ENCODE measurements at regions not wholly inside any gene's neighbourhood (a gene's known extent, or its start where the extent isn't known, plus 50 kb on each side); places are given as distances from the start of the nearest gene placed in this dataset.

GRCh38 chr13:33891196-33891742, 73.3 kb downstream of the RFC3 start:
- no peak for DNase-seq

- DNase-seq, result no peak
Observed at GRCh38 chr13:33893559-33893958, 75.6 kb downstream of the RFC3 start.

GRCh38 chr13:33904431-33904830, 86.5 kb downstream of the RFC3 start:
- no peak for DNase-seq

- DNase-seq, result no peak
Observed at GRCh38 chr13:33908116-33908515, 90.2 kb downstream of the RFC3 start.

- no peak for DNase-seq
Observed at GRCh38 chr13:33910255-33910654, 92.3 kb downstream of the RFC3 start.

GRCh38 chr13:33911521-33911920, 93.6 kb downstream of the RFC3 start:
- no peak for DNase-seq

GRCh38 chr13:33913829-33914228, 95.9 kb downstream of the RFC3 start:
- no peak for DNase-seq

- no peak for DNase-seq
Observed at GRCh38 chr13:33917190-33917589, 99.2 kb downstream of the RFC3 start.

GRCh38 chr13:33918199-33918932, 100.4 kb downstream of the RFC3 start:
- DNase-seq, result peak in 1 of 2 donors; percentile 19

GRCh38 chr13:33919120-33919519, 101.2 kb downstream of the RFC3 start:
- DNase-seq, result no peak

- no peak for DNase-seq
Observed at GRCh38 chr13:33925563-33925962, 107.6 kb downstream of the RFC3 start.

- DNase-seq, result no peak
Observed at GRCh38 chr13:33927315-33927714, 109.4 kb downstream of the RFC3 start.

GRCh38 chr13:33931397-33932311, 113.7 kb downstream of the RFC3 start:
- no peak for DNase-seq

- DNase-seq, result no peak
Observed at GRCh38 chr13:33932769-33933406, 114.9 kb downstream of the RFC3 start.

- DNase-seq, result no peak
Observed at GRCh38 chr13:33933810-33934209, 115.9 kb downstream of the RFC3 start.

GRCh38 chr13:33934343-33934742, 116.4 kb downstream of the RFC3 start:
- DNase-seq, result no peak

GRCh38 chr13:33934951-33935371, 117.0 kb downstream of the RFC3 start:
- DNase-seq, result no peak

- no peak for DNase-seq
Observed at GRCh38 chr13:33935969-33936368, 118.0 kb downstream of the RFC3 start.

- no peak for DNase-seq
Observed at GRCh38 chr13:33937373-33938098, 119.6 kb downstream of the RFC3 start.

- DNase-seq, result no peak
Observed at GRCh38 chr13:33940256-33940655, 122.3 kb downstream of the RFC3 start.

- DNase-seq, result no peak
Observed at GRCh38 chr13:33940898-33941297, 122.9 kb downstream of the RFC3 start.

GRCh38 chr13:33945477-33945876, 127.5 kb downstream of the RFC3 start:
- no peak for DNase-seq

- DNase-seq, result no peak
Observed at GRCh38 chr13:33953203-33953602, 135.3 kb downstream of the RFC3 start.
